Mucosa of gallbladder (tissue), 1 donor: ENCODE measurements at regions not wholly inside any gene's neighbourhood (a gene's known extent, or its start where the extent isn't known, plus 50 kb on each side); places are given as distances from the start of the nearest gene placed in this dataset.

Source experiments
- DNase-seq: peaks from one replicate; pipeline ENCODE4 v3.0.0-alpha.2; 2020; ENCODE audit warnings: low spot score
- donor health status: DM: no; HTN: no; CAD: no.

DNA sequence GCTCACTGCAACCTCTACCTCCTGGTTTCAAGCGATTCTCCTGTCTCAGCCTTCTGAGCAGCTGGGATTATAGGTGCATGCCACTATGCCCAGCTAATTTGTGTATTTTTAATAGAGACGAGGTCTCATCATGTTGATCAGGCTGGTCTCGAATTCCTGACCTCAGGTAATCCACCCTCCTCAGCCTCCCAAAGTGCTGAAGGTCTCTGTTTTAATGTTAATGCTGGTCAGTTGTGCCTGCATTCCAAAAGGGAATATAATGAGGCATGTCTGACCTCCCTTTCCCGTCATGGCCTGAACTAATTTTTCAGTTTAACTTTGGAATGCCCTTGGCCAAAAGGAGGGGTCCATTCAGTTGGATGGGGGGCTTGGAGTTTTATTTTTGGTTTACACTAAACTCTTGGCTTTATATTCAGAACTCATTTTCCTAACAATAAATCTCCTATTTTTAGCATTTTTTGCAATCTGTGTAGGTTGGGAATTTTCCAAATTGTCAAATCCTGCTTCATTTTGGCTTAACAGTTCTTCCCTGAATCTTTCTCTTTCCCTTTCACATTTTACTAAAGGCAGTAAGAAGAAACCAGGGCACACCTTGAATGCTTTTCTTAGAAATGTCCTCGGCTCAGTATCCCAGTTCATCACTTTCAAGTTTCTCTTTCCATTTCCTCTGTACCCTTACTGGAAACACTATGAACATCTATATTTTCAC is 1175.5 kb downstream of the MAT2B start:
- no peak for DNase-seq

DNA sequence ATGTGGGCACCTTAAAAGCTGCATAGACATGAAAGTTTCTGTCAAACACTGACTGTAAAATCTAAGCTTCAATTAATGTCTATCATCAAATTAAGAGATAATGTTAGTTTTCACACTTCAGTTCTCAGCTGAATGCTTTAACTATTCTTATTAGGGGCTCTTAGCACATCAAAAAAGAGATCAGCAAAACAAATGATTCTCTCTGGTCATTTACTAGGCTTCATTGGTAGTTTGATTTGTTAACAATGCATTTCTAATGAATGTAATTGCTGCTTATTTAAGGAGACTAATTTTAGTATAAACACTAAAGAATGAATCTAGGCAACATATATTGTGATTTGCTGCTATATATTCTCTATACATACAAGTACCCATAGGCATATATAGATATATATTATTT is 1182.0 kb downstream of the MAT2B start:
- no peak for DNase-seq

DNA sequence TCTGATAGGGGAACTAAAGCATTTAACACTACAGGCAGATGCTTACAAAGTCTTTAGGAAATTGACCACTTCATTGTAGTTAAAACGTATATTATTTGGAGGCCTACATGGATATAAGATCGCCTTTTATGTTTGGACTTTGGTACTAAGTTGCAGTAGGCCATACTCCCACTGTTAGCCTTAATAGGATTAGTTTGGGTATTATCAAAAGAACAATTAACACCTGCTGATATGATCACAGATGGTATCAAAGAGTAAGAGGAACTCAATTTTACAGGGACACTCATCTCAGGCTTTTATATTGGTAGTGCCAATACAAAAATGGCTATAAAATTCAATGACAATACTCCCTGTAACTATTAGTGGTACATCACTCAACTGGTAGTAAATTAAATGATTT is 1183.0 kb downstream of the MAT2B start:
- DNase-seq = no peak

DNA sequence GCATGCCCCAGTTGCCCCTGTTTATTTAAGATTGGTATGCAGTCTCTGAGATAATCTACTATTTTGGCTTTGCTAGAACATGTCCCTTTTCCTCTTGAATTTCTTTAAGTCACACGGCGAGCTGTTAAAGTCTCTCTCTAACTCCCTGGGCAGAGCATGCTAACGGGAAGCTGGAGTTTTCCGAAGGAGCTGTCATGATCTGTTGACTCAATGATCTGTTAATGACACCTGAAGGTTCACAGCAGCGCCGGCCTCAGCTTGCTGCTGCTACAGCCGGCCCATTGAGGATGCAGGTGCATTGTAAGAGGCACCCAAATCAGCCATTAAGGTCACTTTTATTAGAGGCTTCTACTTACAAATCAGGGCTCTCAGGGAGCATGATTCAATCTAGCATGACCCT is 1203.4 kb downstream of the MAT2B start:
- no peak for DNase-seq

DNA sequence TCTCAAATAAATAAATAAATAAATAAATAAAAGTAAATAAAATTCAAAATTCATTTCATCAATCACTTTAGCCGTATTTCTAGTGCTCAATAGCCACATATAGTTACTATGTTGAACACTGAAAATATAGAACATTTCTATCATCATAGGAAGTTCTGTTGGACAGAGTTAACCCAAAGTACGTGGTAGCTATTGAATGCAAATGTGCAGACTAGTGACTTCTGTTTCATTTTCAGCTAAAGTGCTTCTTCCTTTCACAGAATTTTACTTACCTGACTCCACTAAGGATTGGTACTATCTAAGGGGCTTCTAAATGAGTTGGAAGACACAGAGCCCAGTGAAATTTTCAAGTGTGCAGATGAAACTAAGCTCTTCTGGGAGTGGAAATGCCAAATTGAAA is 1208.3 kb downstream of the MAT2B start:
- DNase-seq = no peak

DNA sequence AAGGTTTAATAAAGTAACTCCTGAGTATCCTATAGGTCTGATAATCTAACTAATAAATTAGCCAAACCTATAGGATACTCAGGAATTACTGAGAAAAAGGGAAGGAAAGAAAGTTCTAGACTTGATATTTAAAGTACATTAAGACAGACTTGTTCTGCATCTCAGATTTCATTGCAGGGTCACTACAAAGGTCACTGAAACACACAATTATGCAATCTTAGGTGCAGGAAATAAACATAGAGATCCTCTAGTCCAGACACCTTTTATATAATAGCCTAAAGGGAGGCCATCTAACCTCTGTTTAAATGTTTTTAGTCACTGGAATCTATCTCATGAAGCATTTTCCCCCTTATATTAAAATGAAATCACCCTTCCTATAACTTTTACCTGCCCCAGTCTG is 1215.7 kb downstream of the MAT2B start:
- DNase-seq = no peak

DNA sequence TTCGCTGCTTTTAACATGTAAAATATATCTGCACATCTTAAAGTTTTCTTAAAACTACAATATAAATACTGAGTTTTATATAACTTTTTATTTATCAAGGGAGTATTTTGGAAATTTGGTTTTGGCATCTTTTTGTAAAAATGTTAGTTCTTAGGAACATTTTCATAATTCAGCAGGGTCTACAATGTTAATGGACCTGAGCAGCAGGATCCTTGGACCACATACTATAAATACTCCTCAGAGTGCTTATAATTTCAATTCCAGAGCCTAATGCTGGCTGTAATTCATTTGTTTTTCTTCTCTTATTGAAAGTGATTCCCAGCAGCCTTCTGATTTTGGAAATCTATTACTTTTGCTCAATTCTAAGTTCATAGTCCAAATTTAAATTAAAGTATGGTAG is 1216.2 kb downstream of the MAT2B start:
- no peak for DNase-seq

DNA sequence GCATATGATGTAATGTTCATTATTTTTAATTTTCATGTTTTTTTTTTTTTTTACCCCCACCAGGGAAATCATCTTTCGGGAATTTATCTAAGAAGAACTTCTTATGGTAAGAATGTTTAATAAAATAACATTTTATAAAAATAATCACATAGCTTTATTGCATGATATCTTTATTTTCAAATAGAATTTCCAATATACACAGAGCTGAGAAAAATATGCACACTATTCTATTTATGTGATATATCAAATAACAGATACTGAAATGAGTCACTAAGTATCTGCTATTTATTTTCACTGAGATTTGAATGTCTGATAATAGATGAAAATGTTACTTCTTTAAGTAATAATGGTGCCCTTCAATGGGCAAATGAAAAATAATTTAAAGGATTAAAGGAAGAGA is 1217.3 kb downstream of the MAT2B start:
- DNase-seq = no peak

DNA sequence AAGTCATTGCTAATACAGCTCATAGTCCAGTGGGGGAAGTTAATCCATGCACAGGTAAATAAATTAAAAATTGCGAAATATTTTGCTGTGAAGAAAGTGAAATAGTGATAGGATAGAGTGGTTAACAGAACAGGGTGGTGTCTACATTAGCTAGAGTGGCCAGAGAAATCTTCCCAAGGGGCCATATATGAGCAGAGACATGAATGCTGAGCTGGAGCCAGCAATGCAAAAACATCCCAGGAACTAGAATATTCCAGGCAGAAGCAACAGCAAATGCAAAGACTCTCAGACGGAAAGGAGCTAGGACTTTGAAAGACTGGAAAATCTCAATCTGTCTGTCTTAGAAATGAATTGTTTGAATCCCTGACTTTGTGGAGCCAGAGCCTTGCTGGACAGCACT is 1221.6 kb downstream of the MAT2B start:
- no peak for DNase-seq

DNA sequence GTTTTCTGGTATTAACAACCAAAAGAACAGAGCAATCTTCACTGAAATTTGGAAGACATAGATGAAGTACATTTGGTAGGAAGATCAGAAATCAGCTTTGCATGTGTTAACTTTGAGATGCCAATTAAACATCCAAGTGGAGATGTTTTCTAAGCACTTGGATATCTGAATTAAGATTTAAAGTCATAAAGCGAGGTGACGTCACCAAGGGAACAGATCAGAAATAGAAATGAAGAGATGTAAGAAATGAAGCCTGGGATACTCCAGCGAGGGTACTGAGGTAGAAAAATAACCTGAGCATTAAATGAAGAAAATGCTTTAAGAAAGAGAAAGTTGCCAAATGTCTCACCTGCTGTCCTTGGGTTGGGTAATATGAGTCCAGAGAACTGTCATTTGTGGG is 1223.3 kb downstream of the MAT2B start:
- DNase-seq = no peak

DNA sequence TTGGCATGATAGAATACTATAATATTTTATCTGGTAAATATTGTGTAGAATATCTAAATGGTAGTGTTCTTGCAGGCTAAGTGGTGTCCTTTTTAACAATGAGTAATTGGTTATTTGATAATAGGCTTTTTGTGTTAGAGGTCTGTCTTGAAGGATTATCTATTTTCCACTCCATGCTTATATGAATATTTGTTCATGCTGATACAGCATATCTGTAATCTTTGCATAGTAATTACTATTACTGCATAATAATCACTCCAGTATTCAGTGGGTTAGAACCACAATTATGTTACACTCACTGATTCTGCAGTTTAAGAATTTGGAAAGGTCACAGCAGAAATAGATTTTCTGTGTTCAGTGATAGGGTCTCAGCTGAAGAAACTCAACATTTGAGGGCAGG is 1229.9 kb downstream of the MAT2B start:
- DNase-seq = no peak

DNA sequence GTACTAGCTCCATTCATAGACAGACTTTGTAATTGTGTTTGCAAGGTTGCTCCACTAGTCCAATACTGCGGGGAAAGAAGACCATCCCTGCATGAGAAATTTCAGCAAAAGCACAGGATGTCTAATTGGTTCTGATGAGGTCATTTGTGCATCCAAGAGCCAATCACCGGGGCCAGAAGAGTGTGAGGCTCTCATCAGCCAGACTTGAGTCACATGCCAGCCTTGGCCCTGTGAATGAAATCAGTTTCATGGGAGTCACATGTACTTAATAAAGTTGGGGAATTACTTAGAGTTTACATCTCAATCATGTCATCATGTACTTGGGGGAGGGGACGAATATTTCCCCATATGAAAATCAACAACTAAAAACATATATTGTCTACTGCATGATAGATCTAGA is 1236.0 kb downstream of the MAT2B start:
- DNase-seq = no peak

DNA sequence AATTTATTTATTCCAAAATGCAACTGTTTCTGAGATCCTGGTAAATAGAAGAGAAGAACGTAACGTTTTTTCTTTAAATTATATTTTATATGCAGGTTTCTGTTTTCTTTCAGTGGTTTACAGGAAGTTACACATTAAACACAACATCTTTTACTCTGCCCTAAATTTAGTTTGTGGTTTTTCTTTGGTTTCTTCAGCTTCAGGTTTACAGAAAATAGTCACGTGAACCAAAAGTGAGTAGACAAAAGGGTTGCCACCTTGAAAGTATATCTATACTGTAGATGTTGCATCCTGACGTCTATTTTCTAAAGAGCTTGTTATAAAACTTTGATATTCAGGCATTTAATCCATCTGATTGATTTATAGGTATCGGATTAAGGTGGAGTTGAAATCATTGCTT is 1236.6 kb downstream of the MAT2B start:
- no peak for DNase-seq

DNA sequence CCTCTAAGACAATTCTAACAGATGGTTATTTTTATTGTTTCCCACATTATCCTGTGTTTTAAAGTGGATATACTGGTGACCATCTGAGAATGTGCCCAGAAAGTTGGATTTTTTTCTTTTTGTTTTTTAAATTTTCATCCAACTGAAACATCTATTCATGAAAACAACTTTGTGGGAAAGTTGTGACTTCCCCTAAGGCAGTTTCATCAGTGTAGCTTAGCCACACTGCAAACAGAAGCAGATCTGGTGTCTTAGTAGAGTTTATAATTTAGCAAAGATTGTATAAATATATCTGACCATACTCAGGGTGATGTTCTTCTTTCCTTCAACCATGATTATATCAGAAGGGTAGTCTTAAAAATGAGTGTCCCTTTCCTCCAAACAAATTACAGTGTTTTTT is 1241.3 kb downstream of the MAT2B start:
- DNase-seq = no peak

DNA sequence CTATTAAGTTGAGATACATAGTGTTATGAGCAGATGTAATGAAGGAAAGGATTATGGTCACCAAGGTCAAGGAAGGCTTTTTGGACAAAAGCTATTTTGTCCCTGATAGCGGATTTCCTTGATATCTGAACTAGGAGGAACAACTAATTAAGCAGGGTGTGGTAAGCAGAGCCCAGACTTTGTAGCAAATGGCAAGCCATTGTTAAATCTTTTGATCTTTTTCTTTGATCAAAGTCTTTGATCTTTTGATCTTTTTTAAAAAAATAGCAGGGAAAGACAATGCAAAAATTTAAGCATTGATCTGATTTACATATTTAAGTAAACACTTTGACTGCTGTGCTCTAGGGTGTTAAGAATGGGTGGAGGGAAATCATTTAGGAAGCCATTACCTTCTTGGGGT is 1242.0 kb downstream of the MAT2B start:
- DNase-seq = no peak

DNA sequence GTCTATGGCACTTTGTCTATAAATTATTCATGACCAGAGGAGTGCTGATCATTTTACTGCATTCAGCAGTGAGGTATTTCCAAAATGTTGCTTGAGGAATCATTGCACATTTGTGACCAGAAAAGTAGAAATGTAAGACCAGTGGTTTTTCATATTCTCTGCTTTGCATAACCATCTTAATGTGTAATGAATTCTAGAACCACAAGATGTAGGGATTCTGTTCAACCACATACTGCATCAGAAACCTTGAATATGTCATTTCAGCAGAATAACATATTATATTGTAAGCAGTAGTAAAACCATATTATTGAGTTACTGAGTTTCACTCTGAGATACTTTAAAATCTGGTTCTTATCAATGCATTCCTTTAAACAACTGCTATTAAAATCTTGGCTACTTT is 1243.4 kb downstream of the MAT2B start:
- DNase-seq = no peak

DNA sequence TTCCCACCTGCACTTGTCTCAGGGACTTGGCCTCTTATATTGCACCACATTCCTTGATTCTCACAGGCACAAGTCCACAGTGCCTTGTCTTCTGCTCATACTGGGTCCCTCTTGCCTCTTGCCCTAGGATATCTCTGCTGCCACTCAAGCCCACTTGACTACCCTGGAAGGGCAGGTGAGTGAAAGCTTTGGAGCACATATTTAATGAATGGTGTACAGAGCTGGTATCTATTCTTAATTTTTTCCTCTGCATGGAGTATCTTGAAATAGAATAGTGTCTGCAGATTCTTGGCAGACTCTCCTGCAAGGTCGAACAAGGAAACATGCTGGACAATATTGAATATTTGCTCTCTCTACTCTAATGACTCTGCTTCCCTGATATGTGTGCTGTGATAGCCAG is 1248.0 kb downstream of the MAT2B start:
- DNase-seq = no peak

DNA sequence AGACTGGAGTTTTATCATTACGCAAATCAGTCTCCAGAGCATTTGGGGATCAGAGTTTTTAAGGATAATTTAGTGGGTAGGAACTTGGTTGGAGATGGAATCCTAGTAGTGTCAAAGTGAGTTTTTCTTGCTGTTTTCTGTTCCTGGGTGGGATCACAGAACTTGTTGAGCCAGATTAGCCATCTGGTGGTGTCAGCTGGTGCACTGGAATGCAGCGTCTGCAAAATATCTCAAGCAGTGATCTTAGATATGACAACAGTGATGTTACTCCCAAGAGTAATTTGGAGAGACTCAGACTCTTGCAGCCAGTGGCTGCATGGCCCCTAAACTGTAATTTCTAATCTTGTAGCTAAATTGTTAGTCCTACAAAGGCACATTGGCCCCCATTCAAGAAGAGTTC is 1257.8 kb downstream of the MAT2B start:
- no peak for DNase-seq

DNA sequence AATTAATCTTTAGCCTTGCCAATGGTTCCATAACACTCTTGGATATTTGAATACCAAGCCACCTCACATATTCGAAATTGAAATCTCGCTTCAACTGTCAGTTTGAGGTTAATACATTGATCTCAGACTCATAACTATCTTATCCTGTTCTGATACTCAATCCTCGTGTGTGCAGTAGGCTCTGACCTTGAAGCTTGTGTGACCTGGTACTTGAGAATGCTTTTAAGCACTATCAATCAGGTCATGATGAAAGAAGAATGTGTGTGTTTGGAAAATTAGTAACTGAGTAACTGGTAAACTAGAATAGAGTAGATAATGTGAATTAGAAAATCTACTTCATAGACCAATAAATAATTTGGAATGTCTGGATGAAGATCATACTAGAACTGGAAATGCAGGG is 1266.7 kb downstream of the MAT2B start:
- no peak for DNase-seq

DNA sequence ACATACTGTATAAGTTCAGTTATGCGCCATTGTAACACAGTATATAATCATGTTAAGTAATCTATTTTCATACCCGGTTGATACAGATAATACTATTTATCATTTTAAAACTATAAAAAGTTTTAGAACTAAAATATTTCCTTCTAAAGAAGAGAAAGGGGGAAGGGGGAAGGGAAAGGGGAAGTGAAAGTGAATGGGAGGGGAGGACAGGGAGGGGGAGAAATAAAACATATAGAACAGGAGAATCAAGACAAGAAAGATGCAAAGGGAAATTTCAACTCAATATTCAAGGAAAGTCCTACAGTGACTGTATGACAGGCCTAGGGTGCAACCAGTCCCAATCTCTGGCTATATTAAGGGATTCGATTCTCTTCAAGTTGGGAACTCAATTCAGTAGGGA is 1278.8 kb downstream of the MAT2B start:
- no peak for DNase-seq

DNA sequence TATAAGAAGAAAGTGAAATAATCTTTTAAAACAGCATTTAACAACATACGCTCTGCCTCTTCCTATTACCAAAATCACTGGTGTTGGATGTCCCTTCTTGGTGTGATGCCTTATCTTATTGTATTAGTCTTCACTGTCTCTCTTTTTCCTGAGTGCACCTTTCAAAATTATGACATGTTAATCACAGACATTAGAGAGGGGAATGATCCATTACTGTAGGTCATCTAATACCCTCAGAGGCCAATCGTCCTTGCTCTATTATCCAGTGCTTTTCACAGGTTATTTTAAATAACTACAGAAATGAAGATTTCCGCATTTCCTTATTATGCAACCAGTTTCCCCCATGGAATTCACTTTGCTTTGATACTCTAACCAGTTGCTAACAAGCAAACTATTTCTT is 1292.7 kb downstream of the MAT2B start:
- DNase-seq = no peak

DNA sequence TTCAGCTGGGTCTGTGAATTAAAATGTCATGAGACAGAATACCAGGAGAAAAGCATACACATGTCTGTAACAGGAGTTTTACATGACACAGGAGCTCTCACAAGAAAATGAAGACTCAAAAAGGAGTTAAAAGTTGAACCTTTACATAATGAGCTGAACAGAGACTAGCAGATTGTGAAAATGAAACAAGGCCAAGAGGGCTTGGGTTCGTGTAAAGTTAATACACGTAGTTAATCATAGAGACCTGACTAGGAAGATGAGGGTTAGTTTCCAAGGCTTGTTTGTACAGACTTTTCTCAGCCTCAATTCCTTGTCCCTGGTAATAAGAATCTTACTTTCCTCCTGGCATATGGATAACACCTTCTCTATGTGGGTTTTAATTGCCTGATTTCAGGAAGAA is 1294.0 kb downstream of the MAT2B start:
- no peak for DNase-seq

DNA sequence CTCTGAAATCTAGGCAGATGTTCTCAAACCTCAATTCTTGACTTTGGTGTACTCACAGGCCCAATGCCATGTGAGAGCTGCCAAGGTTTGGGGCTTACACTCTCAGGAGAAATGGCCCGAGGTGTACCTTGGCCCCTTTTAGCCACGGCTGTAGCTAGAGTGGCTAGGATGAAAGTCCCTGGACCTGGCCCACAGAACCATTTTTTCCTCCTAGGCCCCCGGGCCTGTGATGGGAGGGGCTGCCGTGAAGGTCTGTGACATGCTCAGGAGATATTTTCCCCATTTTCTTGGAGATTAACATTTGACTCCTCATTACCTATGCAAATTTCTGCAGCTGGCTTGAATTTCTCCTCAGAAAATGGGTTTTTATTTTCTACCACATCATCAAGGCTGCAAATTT is 1296.5 kb downstream of the MAT2B start:
- no peak for DNase-seq

DNA sequence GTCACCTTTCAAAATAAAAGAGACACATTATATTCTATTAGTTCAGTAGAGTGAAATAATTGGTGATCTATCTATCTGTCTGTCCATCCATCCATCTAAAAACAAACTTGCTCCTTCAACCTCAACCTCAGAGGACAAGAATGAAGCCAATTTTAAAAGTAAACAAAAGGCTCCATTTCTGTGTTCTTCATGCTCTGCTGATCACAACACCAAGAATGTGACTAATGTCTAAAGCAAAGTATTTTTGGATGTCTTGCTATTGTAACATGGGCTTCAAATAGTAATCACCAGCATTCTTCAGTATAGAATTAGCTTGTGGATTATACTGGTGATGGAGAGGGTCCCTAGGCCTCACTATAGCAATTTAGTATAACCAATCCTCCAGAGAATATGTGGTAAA is 1304.4 kb downstream of the MAT2B start:
- no peak for DNase-seq

DNA sequence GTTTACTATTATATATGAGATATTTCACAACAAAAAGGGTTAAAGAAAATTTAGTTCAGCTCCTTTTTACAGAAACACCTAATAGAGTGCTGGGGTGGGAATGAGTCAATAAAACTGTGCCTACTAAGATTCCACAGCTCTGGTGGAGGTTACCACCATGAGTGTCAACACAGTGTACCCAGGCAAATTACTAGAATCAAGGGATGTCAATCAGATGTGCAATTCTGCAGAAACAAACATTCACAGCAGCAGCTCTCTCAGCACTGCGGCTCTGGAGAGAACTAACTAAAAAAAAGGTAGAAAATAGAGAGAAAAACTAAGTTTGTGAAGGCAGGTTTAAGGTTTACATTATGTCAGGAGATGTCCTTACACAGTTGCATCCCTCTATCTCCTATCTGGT is 1313.0 kb downstream of the MAT2B start:
- DNase-seq = no peak
